OCI-M2 (cell line): ENCODE measurements at regions not wholly inside any gene's neighbourhood (a gene's known extent, or its start where the extent isn't known, plus 50 kb on each side); places are given as distances from the start of the nearest gene placed in this dataset.
"Not testable (repeated sequence)": the region's sequence is repeated elsewhere in the genome, so short reads cannot be mapped to it uniquely, and the experiment has no call there.

ENCODE experiments used
- DNase-seq: peaks from one replicate; lab custom pipeline; 2025; ENCODE audit not compliant: unreplicated experiment; lab: John Stamatoyannopoulos, UW

GRCh38 chr12:89289720-89290119 lies 62.6 kb downstream of the DUSP6 start:
- no peak for DNase-seq

- no peak for DNase-seq
Observed at GRCh38 chr12:89288959-89289358, 63.3 kb downstream of the DUSP6 start.

GRCh38 chr12:89286501-89286900 lies 65.8 kb downstream of the DUSP6 start:
- no peak for DNase-seq

GRCh38 chr12:89281539-89281867 lies 70.8 kb downstream of the DUSP6 start:
- DNase-seq, result no peak

GRCh38 chr12:89280833-89281538 lies 71.3 kb downstream of the DUSP6 start:
- DNase-seq, result no peak

- no peak for DNase-seq
Observed at GRCh38 chr12:89279499-89279898, 72.8 kb downstream of the DUSP6 start.

GRCh38 chr12:89278862-89279261 lies 73.4 kb downstream of the DUSP6 start:
- DNase-seq, result no peak

- no peak for DNase-seq
Observed at GRCh38 chr12:89278169-89278568, 74.1 kb downstream of the DUSP6 start.

GRCh38 chr12:89276860-89277259 lies 75.4 kb downstream of the DUSP6 start:
- DNase-seq, result no peak

- no peak for DNase-seq
Observed at GRCh38 chr12:89273525-89273924, 78.8 kb downstream of the DUSP6 start.

- no peak for DNase-seq
Observed at GRCh38 chr12:89270548-89270947, 81.8 kb downstream of the DUSP6 start.

GRCh38 chr12:89269174-89269573 lies 83.1 kb downstream of the DUSP6 start:
- DNase-seq, result no peak

- DNase-seq, result no peak
Observed at GRCh38 chr12:89267404-89267803, 84.9 kb downstream of the DUSP6 start.

- not testable (repeated sequence) for DNase-seq
Observed at GRCh38 chr12:89266574-89267188, 85.6 kb downstream of the DUSP6 start.

- DNase-seq, result no peak
Observed at GRCh38 chr12:89264837-89265236, 87.5 kb downstream of the DUSP6 start.

GRCh38 chr12:89263900-89264299 lies 88.4 kb downstream of the DUSP6 start:
- no peak for DNase-seq

- no peak for DNase-seq
Observed at GRCh38 chr12:89262855-89263552, 89.3 kb downstream of the DUSP6 start.

- DNase-seq, result no peak
Observed at GRCh38 chr12:89261982-89262381, 90.3 kb downstream of the DUSP6 start.

- no peak for DNase-seq
Observed at GRCh38 chr12:89260841-89261637, 91.3 kb downstream of the DUSP6 start.

- no peak for DNase-seq
Observed at GRCh38 chr12:89259821-89260220, 92.5 kb downstream of the DUSP6 start.

- DNase-seq, result no peak
Observed at GRCh38 chr12:89258240-89258969, 93.9 kb downstream of the DUSP6 start.
